ENCODE measurements at regions not wholly inside any gene's neighbourhood (a gene's known extent, or its start where the extent isn't known, plus 50 kb on each side); places are given as distances from the start of the nearest gene placed in this dataset.

GRCh38 chr13:40503011-40503410 lies 163.4 kb downstream of the FOXO1 start:
- TF ChIP-seq CTCF (IDR thresholded peaks at IDR 0.05; ENCODE audit: poor library complexity) (no peak), EZH2phosphoT487 (IDR thresholded peaks at IDR 0.05; ENCODE audit: low read depth, severe bottlenecking, unreplicated experiment) (no peak), EZH2 (IDR thresholded peaks at IDR 0.05; ENCODE audit: borderline replicate concordance) (no peak)
